HS-27A (cell line): ENCODE measurements at regions not wholly inside any gene's neighbourhood (a gene's known extent, or its start where the extent isn't known, plus 50 kb on each side); places are given as distances from the start of the nearest gene placed in this dataset.

Source experiments
- DNase-seq: peaks from one replicate; pipeline ENCODE4 v3.0.0-alpha.2; 2012; ENCODE audit warnings: low read depth, missing footprints

- DNase-seq, result no peak
Measured at GRCh38 chr2:60158262-60158661, 395.2 kb downstream of the BCL11A start.

DNA sequence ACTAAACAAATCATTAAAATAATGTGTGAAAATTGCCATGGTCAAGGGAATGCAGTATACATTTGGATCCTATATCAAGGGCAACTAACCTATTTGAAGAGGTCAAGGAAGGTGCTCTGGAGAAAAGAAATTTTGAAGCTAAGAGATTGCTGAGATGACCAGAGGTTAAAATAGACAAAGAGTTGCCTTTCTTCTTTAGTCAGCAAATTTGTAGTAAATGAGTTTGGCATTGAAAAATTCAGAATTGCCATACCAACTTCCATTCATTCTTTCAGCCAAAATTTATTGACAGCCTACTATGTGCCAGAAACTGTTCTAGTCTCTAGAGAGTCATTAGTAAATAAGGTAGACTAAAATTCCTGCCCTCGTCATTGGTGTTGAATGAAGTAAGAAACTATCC is 396.2 kb downstream of the BCL11A start:
- no peak for DNase-seq

DNA sequence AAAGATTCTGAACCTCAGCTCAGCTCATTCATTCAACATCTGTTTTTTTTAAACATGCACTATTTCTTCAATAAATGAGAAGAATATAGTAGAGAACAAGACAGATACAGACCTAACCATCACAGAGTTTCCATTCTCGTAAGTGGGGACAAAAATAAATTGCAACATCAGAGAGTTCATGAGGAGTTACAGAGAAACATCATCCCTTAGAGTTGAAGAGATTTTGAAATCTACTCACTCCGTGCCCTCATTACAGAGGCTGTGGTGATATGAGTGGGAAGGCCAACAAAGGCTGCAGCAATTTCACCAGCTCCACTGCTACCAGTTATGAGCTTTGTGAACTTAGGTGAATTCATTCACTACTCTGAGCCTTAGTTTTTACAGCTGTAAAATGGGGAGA is 399.3 kb downstream of the BCL11A start:
- DNase-seq, result no peak

- DNase-seq, result no peak
Measured at GRCh38 chr2:60152226-60152833, 401.1 kb downstream of the BCL11A start.

- no peak for DNase-seq
Measured at GRCh38 chr2:60149176-60149575, 404.3 kb downstream of the BCL11A start.

DNA sequence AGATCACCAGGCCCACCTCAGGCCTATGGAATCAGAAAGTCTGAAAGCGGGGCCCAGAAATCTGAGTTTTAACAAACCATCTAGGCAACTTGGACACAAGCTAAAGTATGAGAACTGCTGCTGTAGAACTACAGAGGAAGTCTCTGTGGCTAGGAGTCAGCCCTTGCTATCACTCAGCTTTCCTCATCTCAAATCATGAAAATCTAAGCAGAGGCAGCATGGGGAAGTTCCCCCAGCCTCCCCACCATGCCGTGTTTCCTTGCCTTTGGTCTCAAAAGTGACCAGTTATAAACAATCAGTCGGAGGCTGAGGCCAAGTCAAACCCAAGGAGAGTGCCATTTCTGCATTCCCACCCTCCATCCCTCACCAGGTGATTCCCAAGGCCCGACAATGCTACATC is 404.7 kb downstream of the BCL11A start:
- no peak for DNase-seq

GRCh38 chr2:60140185-60140584 is 413.3 kb downstream of the BCL11A start:
- DNase-seq, result no peak

- DNase-seq, result no peak
Measured at GRCh38 chr2:60136913-60137312, 416.5 kb downstream of the BCL11A start.

- DNase-seq, result no peak
Measured at GRCh38 chr2:60127191-60127590, 426.3 kb downstream of the BCL11A start.

DNA sequence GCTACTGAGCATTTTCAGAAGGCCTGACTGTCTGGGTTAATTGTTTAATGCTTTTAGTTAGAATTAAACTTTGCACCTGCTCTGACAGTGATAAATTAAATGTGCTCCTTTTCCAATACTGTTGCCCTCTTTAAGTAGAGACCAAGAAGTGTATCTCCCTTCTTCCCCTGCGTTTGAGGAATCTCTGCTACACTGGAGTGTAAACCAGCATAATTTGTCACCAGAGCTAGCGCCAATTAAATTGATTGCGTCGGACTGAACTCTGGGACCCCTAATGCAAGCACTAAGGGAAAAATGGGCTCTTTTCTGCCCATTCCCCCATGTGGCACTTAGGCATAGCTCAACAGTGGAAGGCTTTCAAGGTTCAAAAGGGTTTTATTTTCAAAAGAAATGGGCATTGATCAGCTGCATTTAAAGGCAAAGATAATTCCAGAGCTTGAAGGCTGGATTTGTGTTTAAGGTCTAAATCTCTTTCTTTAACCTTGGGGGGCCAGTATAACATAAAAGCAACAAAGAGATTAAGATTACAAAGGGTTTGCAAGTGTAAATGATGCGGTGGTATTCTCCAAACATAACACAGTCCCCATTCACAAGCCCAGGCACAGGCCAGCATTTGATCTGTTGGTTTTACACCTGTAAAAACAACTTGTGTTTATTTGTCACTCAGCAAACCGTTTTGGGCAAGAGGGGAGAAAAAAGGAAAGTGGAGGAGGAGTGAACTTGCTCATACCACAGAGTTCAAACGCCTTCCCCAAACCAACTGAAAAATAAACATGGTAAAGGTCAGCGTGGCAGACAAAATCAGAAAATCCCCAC is 427.6 kb downstream of the BCL11A start:
- DNase-seq, result no peak

- no peak for DNase-seq
Measured at GRCh38 chr2:60119778-60120177, 433.7 kb downstream of the BCL11A start.

DNA sequence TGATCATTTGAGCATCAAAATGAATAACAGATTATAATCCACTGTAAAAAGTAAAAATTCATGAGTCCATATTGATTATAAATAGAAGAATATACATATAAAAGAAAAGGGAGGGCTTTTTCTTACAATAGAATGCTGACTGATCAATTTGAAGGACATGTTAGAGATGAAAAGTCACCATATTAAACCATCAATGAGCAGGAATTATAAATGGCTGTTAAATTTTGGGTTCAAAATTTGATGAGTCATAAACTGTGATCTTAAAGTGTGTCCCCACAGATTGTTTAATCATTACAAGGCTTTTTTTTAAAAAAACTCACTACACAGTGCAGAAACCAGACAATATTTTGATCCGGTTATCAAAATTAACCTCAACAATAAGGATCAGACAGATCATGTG is 434.5 kb downstream of the BCL11A start:
- DNase-seq, result no peak

DNA sequence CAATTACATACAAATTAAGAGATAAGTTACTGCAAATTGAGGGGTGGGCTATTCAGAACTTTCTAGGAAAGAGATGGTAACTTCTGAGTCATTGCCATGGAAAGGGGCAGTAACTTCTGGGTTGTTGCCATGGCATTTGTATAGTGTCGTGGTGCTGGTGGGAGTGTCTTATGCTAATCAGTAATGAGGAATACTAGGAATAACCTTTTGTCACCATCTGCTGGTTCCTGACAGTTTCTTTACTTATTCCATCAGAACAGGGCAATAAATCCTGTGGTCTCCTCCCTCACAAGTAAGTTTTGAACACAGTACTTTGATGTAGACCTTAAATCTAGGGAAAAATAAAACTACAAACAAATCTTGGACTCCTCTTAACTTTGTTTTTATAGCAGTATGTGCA is 435.4 kb downstream of the BCL11A start:
- DNase-seq, result no peak

GRCh38 chr2:60116161-60116875 is 437.1 kb downstream of the BCL11A start:
- DNase-seq, result no peak

DNA sequence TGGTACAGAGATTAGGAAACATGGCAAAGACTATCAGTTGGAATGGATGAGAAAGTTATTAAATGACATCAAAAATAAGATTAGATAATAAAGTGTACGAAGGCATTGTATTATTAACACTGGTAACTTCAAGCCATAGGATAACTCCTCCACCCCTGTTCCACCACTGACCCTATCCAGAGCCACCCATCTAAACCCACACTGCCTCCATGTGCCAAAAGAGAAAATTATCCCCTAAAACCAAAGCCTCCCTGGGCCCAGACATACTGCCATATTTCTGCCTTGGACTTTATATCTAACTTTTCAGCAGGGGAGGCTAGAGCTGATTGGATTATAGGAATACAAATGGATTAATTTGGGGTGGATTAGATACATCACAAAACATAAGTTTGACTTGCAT is 443.7 kb downstream of the BCL11A start:
- no peak for DNase-seq

DNA sequence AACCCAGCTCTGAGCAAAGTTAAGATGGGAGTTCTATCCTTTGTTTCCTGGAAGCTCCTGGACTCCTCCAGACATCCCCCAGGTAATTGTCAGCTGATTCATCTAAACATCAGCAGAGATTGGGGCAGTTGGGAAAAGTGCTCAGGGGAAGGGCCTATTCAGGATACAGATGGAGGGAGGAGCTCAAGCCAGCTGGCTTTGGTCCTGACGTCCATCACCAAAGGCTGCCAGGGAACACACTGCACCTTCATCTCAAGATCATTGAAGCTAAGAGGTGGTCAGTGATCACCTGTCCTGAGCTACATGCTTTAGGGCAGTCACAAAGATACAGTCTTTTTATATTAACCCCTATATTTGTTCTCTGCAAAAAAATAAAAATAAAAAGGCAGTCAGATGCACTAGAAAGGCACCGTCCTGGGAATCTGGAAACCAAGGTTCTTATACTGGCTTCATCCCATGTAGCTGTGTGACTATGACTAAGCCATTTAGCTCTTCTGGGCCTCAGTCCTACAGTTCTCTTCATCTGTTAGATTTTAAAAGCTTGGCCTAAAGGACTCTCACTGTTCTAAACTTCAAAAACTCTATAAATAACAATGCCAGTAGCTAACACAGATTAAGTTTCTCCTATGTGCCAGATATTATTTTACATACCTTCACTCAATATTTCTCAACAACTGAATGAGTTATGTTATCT is 446.5 kb downstream of the BCL11A start:
- no peak for DNase-seq

DNA sequence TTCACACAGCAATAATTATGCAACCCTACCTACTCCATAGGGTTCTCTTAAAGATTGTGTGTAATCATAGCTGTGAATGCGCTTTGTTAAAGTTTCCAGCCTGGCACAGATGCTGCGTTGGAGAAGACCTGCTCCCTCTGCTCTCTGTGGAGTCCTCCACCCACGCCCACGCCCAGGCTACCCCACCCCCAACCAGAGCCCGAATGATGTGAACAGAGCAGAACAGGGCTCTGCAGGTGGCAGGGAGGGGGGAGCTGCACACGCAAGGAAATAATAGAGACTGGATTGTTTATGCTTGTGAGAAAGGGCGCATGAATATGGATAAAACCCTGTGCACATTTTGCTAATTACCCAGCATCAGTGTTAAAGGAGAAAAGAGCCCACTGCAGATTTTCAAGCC is 447.5 kb downstream of the BCL11A start:
- no peak for DNase-seq

- DNase-seq, result no peak
Measured at GRCh38 chr2:60104514-60105505, 448.6 kb downstream of the BCL11A start.

- no peak for DNase-seq
Measured at GRCh38 chr2:60100034-60100433, 453.4 kb downstream of the BCL11A start.

DNA sequence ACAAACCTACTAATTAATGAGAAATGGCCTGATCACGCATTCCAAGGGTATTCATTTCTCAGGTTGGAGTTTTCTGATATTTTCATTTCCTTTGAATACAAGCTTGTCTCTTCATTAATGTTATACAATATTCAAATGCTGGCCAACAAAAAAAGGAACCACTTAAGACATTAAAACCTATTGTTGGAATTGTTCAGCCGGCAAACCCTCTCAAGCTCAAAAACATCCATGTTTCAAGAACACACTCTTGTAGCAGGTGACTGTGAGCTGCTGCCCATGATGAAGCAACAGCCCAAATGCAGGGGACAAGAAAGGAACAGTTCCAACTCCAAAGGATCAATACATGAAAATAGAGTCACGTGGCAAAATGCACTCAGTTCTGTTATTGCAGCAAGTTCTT is 454.5 kb downstream of the BCL11A start:
- no peak for DNase-seq

DNA sequence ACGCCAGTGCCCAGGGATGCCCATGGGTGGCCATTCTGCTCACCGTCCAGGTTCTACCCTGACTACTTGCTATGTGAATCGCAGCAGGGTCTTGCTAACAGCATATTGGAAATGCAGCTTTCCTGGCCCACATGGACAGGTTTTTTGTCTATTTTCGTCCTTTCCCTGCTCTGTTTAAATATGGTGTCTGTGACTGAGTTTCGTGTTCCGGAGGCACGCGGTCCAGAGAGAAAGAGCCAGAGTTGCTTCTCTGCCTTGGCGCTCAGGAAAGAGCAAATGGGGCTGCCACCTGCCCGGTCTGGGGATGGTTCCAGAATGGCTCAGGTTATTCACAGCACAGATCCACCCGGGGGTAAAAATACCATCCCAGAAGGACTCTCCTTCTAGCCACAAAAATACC is 456.2 kb downstream of the BCL11A start:
- no peak for DNase-seq
